ENCODE measurements at regions not wholly inside any gene's neighbourhood (a gene's known extent, or its start where the extent isn't known, plus 50 kb on each side); places are given as distances from the start of the nearest gene placed in this dataset.
A peak's percentile ranks its signal among the peaks of the same experiment; 100 is the strongest.

- TF ChIP-seq CTCF (IDR thresholded peaks at IDR 0.05; ENCODE audit: low read depth, low read length) (no peak), MYC (IDR thresholded peaks at IDR 0.05; ENCODE audit: low read depth, low read length) (no peak), MAX (IDR thresholded peaks at IDR 0.05; ENCODE audit: low read depth, low read length) (no peak), POLR2A (IDR thresholded peaks at IDR 0.05; ENCODE audit: extremely low read depth, insufficient read length) (no peak)
- no peak overlapping the region for H3K4me3 ChIP-seq (ENCODE audit: low read depth, low read length)
- DNase-seq (ENCODE audit: low read depth) = no peak
These were observed 178.8 kb downstream of the TMEM161B start for GRCh38 chr5:88089719-88090390.

- no peak for DNase-seq (ENCODE audit: low read depth)
- TF ChIP-seq MYC (IDR thresholded peaks at IDR 0.05; ENCODE audit: low read depth, low read length) = no peak
- no peak for TF ChIP-seq POLR2A (IDR thresholded peaks at IDR 0.05; ENCODE audit: extremely low read depth, insufficient read length)
- no peak for TF ChIP-seq MAX (IDR thresholded peaks at IDR 0.05; ENCODE audit: low read depth, low read length)
- no peak for TF ChIP-seq CTCF (IDR thresholded peaks at IDR 0.05; ENCODE audit: low read depth, low read length)
- no peak overlapping the region for H3K4me3 ChIP-seq (ENCODE audit: low read depth, low read length)
These were observed 183.2 kb downstream of the TMEM161B start for GRCh38 chr5:88085462-88085861.

- TF ChIP-seq MYC (IDR thresholded peaks at IDR 0.05; ENCODE audit: low read depth, low read length) = no peak
- no peak for TF ChIP-seq MAX (IDR thresholded peaks at IDR 0.05; ENCODE audit: low read depth, low read length)
- no peak for TF ChIP-seq CTCF (IDR thresholded peaks at IDR 0.05; ENCODE audit: low read depth, low read length)
- TF ChIP-seq POLR2A (IDR thresholded peaks at IDR 0.05; ENCODE audit: extremely low read depth, insufficient read length) = no peak
- DNase-seq (ENCODE audit: low read depth) = no peak
- no peak overlapping the region for H3K4me3 ChIP-seq (ENCODE audit: low read depth, low read length)
These were observed 186.8 kb downstream of the TMEM161B start for GRCh38 chr5:88081877-88082276.

GRCh38 chr5:88063813-88064212 lies 204.8 kb downstream of the TMEM161B start:
- H3K4me3 ChIP-seq (ENCODE audit: low read depth, low read length) = no peak overlapping the region
- TF ChIP-seq CTCF (IDR thresholded peaks at IDR 0.05; ENCODE audit: low read depth, low read length) = no peak
- TF ChIP-seq MAX (IDR thresholded peaks at IDR 0.05; ENCODE audit: low read depth, low read length) = no peak
- no peak for TF ChIP-seq MYC (IDR thresholded peaks at IDR 0.05; ENCODE audit: low read depth, low read length)
- TF ChIP-seq POLR2A (IDR thresholded peaks at IDR 0.05; ENCODE audit: extremely low read depth, insufficient read length) = no peak
- no peak for DNase-seq (ENCODE audit: low read depth)

GRCh38 chr5:88060194-88060593 lies 208.5 kb downstream of the TMEM161B start:
- DNase-seq (ENCODE audit: low read depth) = peak; percentile 53
- TF ChIP-seq CTCF (IDR thresholded peaks at IDR 0.05; ENCODE audit: low read depth, low read length) (no peak), MAX (IDR thresholded peaks at IDR 0.05; ENCODE audit: low read depth, low read length) (no peak), POLR2A (IDR thresholded peaks at IDR 0.05; ENCODE audit: extremely low read depth, insufficient read length) (no peak), MYC (IDR thresholded peaks at IDR 0.05; ENCODE audit: low read depth, low read length) (no peak)
- H3K4me3 ChIP-seq (ENCODE audit: low read depth, low read length) = no peak overlapping the region
